Skin of body (tissue), 1 donor: ENCODE measurements at regions not wholly inside any gene's neighbourhood (a gene's known extent, or its start where the extent isn't known, plus 50 kb on each side); places are given as distances from the start of the nearest gene placed in this dataset.
"Not testable (repeated sequence)": the region's sequence is repeated elsewhere in the genome, so short reads cannot be mapped to it uniquely, and the experiment has no call there.

Source experiments
- DNase-seq: peaks from one replicate; lab custom pipeline; 2025; lab: John Stamatoyannopoulos, UW

GRCh38 chr2:111287646-111288568 is 167.2 kb downstream of the BCL2L11 start:
- not testable (repeated sequence) for DNase-seq

- DNase-seq: not testable (repeated sequence)
Measured at GRCh38 chr2:111290370-111290769, 169.7 kb downstream of the BCL2L11 start.

- DNase-seq: not testable (repeated sequence)
Measured at GRCh38 chr2:111291566-111291965, 170.9 kb downstream of the BCL2L11 start.

GRCh38 chr2:111292232-111292968 is 171.7 kb downstream of the BCL2L11 start:
- DNase-seq: not testable (repeated sequence)

GRCh38 chr2:111294699-111295098 is 174.0 kb downstream of the BCL2L11 start:
- not testable (repeated sequence) for DNase-seq

- not testable (repeated sequence) for DNase-seq
Measured at GRCh38 chr2:111296122-111296804, 175.5 kb downstream of the BCL2L11 start.

GRCh38 chr2:111297128-111297527 is 176.4 kb downstream of the BCL2L11 start:
- not testable (repeated sequence) for DNase-seq

GRCh38 chr2:111298927-111299326 is 178.2 kb downstream of the BCL2L11 start:
- not testable (repeated sequence) for DNase-seq

GRCh38 chr2:111299635-111300034 is 178.9 kb downstream of the BCL2L11 start:
- DNase-seq: not testable (repeated sequence)

GRCh38 chr2:111301677-111302076 is 181.0 kb downstream of the BCL2L11 start:
- DNase-seq: not testable (repeated sequence)

- not testable (repeated sequence) for DNase-seq
Measured at GRCh38 chr2:111302397-111303218, 181.9 kb downstream of the BCL2L11 start.

- not testable (repeated sequence) for DNase-seq
Measured at GRCh38 chr2:111307302-111307701, 186.6 kb downstream of the BCL2L11 start.

- not testable (repeated sequence) for DNase-seq
Measured at GRCh38 chr2:111309231-111310075, 188.7 kb downstream of the BCL2L11 start.

GRCh38 chr2:111310395-111310794 is 189.7 kb downstream of the BCL2L11 start:
- not testable (repeated sequence) for DNase-seq

GRCh38 chr2:111311568-111311967 is 190.9 kb downstream of the BCL2L11 start:
- DNase-seq: not testable (repeated sequence)

- DNase-seq: not testable (repeated sequence)
Measured at GRCh38 chr2:111312897-111313607, 192.3 kb downstream of the BCL2L11 start.

GRCh38 chr2:111313711-111314110 is 193.0 kb downstream of the BCL2L11 start:
- not testable (repeated sequence) for DNase-seq

GRCh38 chr2:111315188-111315917 is 194.6 kb downstream of the BCL2L11 start:
- not testable (repeated sequence) for DNase-seq
